Glutamatergic neuron (in vitro differentiated cells): ENCODE measurements at regions not wholly inside any gene's neighbourhood (a gene's known extent, or its start where the extent isn't known, plus 50 kb on each side); places are given as distances from the start of the nearest gene placed in this dataset.

ENCODE experiments used
- DNase-seq: peaks from one replicate; pipeline ENCODE4 v3.0.0; 2022
- H3K27ac Mint-ChIP-seq: one replicate; pipeline ENCODE4 v1.8.0; 2020; ENCODE audit warnings: mild to moderate bottlenecking, mixed read lengths, inconsistent platforms; ENCODE audit not compliant: unreplicated experiment
- H3K27me3 Mint-ChIP-seq: one replicate; pipeline ENCODE4 v1.8.0; 2020; ENCODE audit warnings: mild to moderate bottlenecking, moderate library complexity, mixed read lengths, inconsistent platforms; ENCODE audit not compliant: unreplicated experiment
- H3K36me3 Mint-ChIP-seq: one replicate; pipeline ENCODE4 v1.8.0; 2020; ENCODE audit warnings: mild to moderate bottlenecking, mixed read lengths, inconsistent platforms; ENCODE audit not compliant: unreplicated experiment
- H3K4me1 Mint-ChIP-seq: one replicate; pipeline ENCODE4 v1.8.0; 2020; ENCODE audit warnings: mild to moderate bottlenecking, low read depth, mixed read lengths, inconsistent platforms; ENCODE audit not compliant: unreplicated experiment
- H3K4me3 Mint-ChIP-seq: one replicate; pipeline ENCODE4 v1.8.0; 2020; ENCODE audit warnings: mild to moderate bottlenecking, mixed read lengths, inconsistent platforms; ENCODE audit not compliant: unreplicated experiment
- H3K9me3 Mint-ChIP-seq: one replicate; pipeline ENCODE4 v1.8.0; 2020; ENCODE audit warnings: mild to moderate bottlenecking, moderate library complexity, mixed read lengths, inconsistent platforms; ENCODE audit not compliant: unreplicated experiment
- TF ChIP-seq, protein P1 (sequence below): fragments of 200-600 bp; sonication (generic); IDR thresholded peaks from one replicate; pipeline ENCODE4 v1.5.0; 2021; ENCODE audit not compliant: partially characterized antibody, unreplicated experiment

DNA sequence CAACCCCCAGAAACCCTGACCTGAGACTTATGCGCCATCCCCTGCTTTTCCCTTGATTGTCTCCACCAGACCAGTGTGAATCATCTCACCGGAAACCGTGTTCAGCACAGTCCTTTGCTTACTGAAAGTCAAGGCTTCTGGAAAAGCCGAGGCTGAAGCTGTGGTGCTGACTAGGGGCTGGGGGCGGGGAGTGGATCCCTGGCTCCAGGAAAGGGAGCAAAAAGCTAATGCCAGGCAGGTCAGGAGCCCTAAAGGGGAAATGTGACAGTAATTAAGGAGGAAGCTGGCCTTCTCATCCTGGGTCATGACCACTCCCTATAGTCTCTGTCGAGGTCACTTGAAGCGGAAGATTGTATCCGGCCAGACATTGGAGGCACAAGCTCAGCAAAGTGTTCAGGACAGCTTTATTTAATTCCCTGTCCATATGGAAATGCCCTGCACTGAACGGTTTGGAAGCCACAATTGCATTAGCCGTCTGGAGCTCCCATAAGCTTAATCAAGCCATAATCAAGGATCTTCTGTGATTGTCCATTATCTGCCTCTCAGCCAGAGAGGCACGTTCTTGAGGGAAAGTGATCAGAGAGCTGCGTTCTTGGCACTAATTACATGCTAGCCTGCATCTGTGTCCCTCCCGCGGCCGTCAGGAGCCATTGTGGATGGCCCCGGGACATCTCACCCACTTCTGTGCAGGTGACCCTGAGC, 403.6 kb downstream of the RRAGC start:
- peaks cover 8% of the 10 kb centered on the region for H3K4me1 Mint-ChIP-seq
- DNase-seq, result no peak
- peaks cover 2% of the 10 kb centered on the region for H3K27me3 Mint-ChIP-seq
- no peak overlapping the region for H3K27ac Mint-ChIP-seq
- H3K4me3 Mint-ChIP-seq, result no peak overlapping the region
- peaks cover 9% of the 10 kb centered on the region for H3K36me3 Mint-ChIP-seq
- peaks cover 2% of the 10 kb centered on the region for H3K9me3 Mint-ChIP-seq
- TF ChIP-seq, protein P1, sequence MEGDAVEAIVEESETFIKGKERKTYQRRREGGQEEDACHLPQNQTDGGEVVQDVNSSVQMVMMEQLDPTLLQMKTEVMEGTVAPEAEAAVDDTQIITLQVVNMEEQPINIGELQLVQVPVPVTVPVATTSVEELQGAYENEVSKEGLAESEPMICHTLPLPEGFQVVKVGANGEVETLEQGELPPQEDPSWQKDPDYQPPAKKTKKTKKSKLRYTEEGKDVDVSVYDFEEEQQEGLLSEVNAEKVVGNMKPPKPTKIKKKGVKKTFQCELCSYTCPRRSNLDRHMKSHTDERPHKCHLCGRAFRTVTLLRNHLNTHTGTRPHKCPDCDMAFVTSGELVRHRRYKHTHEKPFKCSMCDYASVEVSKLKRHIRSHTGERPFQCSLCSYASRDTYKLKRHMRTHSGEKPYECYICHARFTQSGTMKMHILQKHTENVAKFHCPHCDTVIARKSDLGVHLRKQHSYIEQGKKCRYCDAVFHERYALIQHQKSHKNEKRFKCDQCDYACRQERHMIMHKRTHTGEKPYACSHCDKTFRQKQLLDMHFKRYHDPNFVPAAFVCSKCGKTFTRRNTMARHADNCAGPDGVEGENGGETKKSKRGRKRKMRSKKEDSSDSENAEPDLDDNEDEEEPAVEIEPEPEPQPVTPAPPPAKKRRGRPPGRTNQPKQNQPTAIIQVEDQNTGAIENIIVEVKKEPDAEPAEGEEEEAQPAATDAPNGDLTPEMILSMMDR, result no peak

DNA sequence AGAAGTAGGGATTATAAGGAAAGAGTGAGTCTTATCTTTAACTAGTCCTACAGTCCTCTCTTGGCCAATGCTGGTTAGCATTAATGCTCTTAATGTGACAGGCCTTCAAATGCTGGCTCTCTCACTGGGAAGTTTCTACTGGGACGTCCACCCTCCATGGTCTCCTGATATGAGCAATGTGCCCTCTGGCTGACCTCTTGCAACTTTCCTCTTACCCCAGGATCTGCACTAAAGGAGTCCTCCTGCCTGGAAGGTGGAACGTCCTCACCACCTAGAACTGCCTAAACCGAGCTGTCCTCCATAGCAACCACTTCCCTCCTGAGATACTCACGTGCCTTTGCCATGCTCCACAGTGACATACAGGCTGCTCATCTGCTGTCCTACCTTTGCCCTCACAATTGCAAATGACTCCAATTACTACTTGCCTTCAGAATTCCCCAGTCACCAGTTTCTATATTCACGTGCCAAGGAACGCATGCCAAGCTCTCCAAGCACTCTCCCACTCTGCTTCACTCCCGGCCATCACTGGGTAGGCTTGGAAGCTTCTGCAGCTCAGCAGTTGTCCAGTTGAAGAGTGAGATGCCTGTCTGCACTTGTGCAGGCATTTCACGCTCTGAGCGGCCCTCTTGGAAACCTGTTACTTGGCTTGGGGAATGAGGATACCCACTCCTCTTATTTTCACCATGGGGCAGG, 404.7 kb downstream of the RRAGC start:
- no peak overlapping the region for H3K4me3 Mint-ChIP-seq
- peaks cover 10% of the 10 kb centered on the region for H3K4me1 Mint-ChIP-seq
- TF ChIP-seq, protein P1, result no peak
- peaks cover 2% of the 10 kb centered on the region for H3K27me3 Mint-ChIP-seq
- H3K27ac Mint-ChIP-seq, result peak overlapping the region; percentile 21
- peaks cover 9% of the 10 kb centered on the region for H3K36me3 Mint-ChIP-seq
- no peak for DNase-seq
- H3K9me3 Mint-ChIP-seq, result peaks cover 3% of the 10 kb centered on the region

DNA sequence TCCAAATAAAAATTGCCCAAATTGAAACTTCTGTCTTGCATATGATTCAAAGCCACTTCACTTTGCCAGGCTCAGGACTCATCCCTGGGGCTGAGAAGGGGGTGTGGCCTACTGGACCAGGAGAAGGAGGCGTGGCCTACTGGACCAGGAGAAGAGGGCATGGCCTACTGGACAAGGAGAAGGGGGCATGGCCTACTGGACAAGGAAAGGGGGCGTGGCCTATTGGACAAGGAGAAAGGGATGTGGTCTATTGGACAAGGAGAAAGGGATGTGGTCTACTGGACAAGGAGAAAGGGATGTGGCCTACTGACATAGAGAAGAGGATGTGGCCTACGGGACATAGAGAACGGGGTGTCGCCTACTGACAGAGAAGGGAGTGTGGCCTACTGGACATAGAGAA, 405.3 kb downstream of the RRAGC start:
- H3K4me1 Mint-ChIP-seq, result peaks cover 10% of the 10 kb centered on the region

DNA sequence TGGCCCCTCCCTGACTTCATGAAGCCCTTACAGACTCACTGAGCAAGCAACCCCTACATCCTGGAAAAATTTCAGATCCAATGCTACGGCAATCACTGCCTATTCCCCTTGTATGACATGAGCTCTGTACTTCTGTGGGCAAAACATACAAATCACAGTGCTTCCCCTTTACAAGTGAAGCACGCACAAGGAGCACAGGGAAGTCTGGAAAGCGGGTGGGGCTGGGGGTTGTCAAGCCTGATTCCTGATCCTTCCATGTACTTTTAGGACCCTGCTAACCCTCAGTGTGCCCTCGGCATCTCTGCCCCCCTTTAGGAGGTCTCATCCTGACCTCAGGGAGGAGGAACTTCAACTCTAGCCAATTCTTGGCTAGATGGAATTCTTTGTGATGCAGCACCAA, 405.7 kb upstream of the POU3F1 start:
- Mint-ChIP-seq H3K4me1 (peaks cover 11% of the 10 kb centered on the region), H3K27me3 (peaks cover 2% of the 10 kb centered on the region), H3K36me3 (peaks cover 9% of the 10 kb centered on the region), H3K9me3 (peaks cover 1% of the 10 kb centered on the region), H3K4me3 (no peak overlapping the region), H3K27ac (no peak overlapping the region)
- no peak for DNase-seq
- TF ChIP-seq, protein P1, result no peak

More for the DNA sequence above, 405.3 kb downstream of the RRAGC start:
- Mint-ChIP-seq H3K9me3 (peaks cover 3% of the 10 kb centered on the region), H3K27ac (no peak overlapping the region), H3K27me3 (peaks cover 2% of the 10 kb centered on the region), H3K36me3 (peaks cover 9% of the 10 kb centered on the region), H3K4me3 (no peak overlapping the region)
- DNase-seq, result no peak
- TF ChIP-seq, protein P1, result no peak

DNA sequence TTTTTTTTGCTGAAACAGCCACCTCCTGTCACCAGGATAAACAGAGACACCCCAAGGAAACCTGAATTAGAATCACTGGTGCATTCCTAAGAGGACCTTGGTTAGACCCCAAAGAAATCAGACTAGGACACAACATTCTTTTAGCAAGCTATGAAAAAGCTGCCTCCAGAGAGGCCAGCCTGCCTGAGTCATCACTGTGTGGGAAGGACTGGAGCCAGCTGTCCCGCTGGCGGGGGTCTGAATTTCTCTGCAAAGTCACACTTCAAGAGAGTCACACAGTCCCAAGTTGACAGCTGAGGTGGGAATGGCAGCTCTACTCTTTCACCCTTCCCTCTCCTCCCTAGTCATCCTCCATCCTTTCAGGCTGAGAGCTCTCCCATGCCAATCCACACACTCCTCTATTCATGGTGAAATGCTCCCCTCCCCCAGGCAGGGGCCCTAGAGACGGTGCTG, 405.0 kb upstream of the POU3F1 start:
- H3K4me1 Mint-ChIP-seq, result peaks cover 11% of the 10 kb centered on the region
- H3K27ac Mint-ChIP-seq, result no peak overlapping the region
- H3K27me3 Mint-ChIP-seq, result peaks cover 2% of the 10 kb centered on the region
- peaks cover 1% of the 10 kb centered on the region for H3K9me3 Mint-ChIP-seq
- TF ChIP-seq, protein P1, result no peak
- H3K4me3 Mint-ChIP-seq, result no peak overlapping the region
- H3K36me3 Mint-ChIP-seq, result peaks cover 3% of the 10 kb centered on the region
- no peak for DNase-seq
